HTR-8/SVneo (cell line): ENCODE measurements at regions not wholly inside any gene's neighbourhood (a gene's known extent, or its start where the extent isn't known, plus 50 kb on each side); places are given as distances from the start of the nearest gene placed in this dataset.

ENCODE experiments used
- DNase-seq: peaks from one replicate; pipeline ENCODE4 v3.0.0; 2011; ENCODE audit warnings: low spot score, mixed read lengths; ENCODE audit not compliant: insufficient read length
- FAIRE-seq: peaks from 2 replicates; lab custom pipeline; 2011; peaks lifted over from hg19 to GRCh38; lab: Jason Lieb, UNC

DNA sequence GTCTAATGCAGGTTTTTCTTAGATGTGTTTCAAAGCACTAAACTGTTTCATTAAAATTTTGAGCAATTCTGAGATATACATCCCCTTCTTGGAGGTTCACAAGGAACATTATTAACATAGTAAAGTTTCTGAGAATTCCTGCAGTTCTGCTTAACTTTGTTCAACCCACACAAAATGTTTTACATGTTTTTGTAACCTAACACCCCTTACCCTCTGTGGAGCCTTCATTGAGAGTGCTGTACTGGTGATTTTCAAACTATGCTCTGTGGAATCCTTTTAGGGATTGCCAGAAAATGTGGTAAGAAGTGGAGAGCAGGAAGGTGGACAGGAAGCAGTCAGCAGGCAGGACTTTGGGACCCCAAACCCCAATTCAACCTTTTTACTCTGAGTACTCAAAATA, 53.6 kb upstream of the ABCB5 start:
- no peak for DNase-seq
- FAIRE-seq: no peak

DNA sequence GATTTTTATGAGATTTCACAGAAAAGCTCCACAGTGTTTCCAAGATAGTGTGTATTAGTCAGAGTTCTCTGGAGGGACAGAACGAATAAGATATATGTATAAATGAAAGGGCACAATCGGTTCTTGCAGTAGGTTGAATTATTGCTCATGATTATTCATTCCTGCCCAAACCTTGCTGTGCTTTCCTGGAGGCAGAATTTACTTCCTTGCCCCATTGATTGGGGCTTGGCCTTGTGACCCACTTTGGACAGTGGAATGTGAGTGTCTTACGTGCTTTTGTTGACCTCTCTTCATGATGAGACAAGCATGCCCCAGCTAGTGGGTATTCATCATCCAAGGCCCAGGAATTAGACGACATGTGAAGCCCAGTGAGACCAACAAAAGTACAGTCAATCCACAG, 53.0 kb upstream of the ABCB5 start:
- DNase-seq: peak; percentile 10
- no peak for FAIRE-seq
